ENCODE measurements at regions not wholly inside any gene's neighbourhood (a gene's known extent, or its start where the extent isn't known, plus 50 kb on each side); places are given as distances from the start of the nearest gene placed in this dataset.

DNA sequence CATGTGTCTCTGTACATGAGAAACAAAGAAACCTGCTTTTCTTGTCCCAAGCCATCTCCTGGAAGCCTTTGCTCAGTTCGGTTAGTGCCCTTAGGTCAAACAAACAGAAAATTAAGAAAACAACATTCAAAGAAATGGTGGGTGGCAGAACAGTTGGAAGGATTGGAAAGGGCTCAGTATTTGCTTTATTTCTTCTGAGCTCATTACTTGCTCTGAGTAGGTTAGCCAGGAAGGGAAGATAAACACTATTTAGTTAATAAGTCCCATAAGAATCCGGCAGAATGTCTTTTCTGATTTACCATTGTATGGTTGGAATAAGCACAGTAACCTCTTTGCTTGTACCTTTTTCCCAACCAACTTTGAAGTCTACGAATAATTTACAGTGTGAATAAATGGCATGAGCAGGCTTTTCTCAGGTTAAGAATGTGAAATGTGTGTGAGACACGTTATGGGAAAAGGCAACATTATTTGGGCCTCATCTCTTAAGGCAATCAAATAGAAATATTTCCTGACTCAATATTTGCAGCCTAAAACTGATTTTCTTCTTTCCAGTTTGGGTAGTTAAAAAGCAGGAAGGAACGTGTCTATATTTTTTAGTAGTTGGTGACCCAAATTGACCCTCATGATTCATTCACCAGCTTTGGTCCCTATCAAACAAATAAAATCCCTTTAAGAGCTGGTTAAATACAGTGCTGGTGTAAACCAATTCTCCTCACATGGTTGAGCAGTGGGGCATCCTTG, 158.5 kb downstream of the DKK1 start:
- Mint-ChIP-seq H3K4me1 (no peaks in the 10 kb centered on the region), H3K36me3 (ENCODE audit: low read depth) (no peaks in the 10 kb centered on the region), H3K4me3 (no peak overlapping the region), H3K27me3 (ENCODE audit: insufficient read depth) (no peaks in the 10 kb centered on the region), H3K9me3 (no peaks in the 10 kb centered on the region), H3K27ac (no peak overlapping the region)
- no peak overlapping the region for H3K27ac ChIP-seq (ENCODE audit: low read depth, low read length)
- WGBS, 2 experiments (ENCODE audit: insufficient coverage in 1 of 2, insufficient read length in 1 of 2) = 96 to 100% methylated on average over 1 to 5 of the region's 5 CpGs
- DNase-seq = no peak
- no peak overlapping the region for H3K9ac ChIP-seq (ENCODE audit: extremely low read depth, low read length, poor library complexity, severe bottlenecking)
- TF ChIP-seq CTCF (conservative IDR thresholded peaks at IDR 0.05) = no peak
- H3K27me3 ChIP-seq (ENCODE audit: control insufficient read depth, insufficient read depth, low read length, poor library complexity, severe bottlenecking) = no peaks in the 10 kb centered on the region
- no peaks in the 10 kb centered on the region for H3K36me3 ChIP-seq (ENCODE audit: control insufficient read depth, insufficient read depth, low read length)
- H3K9me3 ChIP-seq (ENCODE audit: control insufficient read depth, low read length) = peaks cover 9% of the 10 kb centered on the region
- H3K4me3 ChIP-seq (ENCODE audit: low read length) = no peak overlapping the region
- no peaks in the 10 kb centered on the region for H3K4me1 ChIP-seq (ENCODE audit: control insufficient read depth, insufficient read depth, low read length)

GRCh38 chr10:52474265-52474664, 160.2 kb downstream of the DKK1 start:
- Mint-ChIP-seq H3K4me3 (no peak overlapping the region), H3K4me1 (no peaks in the 10 kb centered on the region), H3K27me3 (ENCODE audit: insufficient read depth) (no peaks in the 10 kb centered on the region), H3K9me3 (no peaks in the 10 kb centered on the region), H3K27ac (no peak overlapping the region), H3K36me3 (ENCODE audit: low read depth) (no peaks in the 10 kb centered on the region)
- Histone ChIP-seq H3K27me3 (ENCODE audit: control insufficient read depth, insufficient read depth, low read length, poor library complexity, severe bottlenecking) (no peaks in the 10 kb centered on the region), H3K36me3 (ENCODE audit: control insufficient read depth, insufficient read depth, low read length) (no peaks in the 10 kb centered on the region), H3K9ac (ENCODE audit: extremely low read depth, low read length, poor library complexity, severe bottlenecking) (no peak overlapping the region), H3K27ac (ENCODE audit: low read depth, low read length) (no peak overlapping the region), H3K4me3 (ENCODE audit: low read length) (no peak overlapping the region), H3K9me3 (ENCODE audit: control insufficient read depth, low read length) (peaks cover 9% of the 10 kb centered on the region), H3K4me1 (ENCODE audit: control insufficient read depth, insufficient read depth, low read length) (no peaks in the 10 kb centered on the region)
- no peak for DNase-seq
- WGBS, 2 experiments (ENCODE audit: insufficient coverage in 1 of 2, insufficient read length in 1 of 2) = 83 to 100% methylated on average over 1 of the region's 2 CpGs
- no peak for TF ChIP-seq CTCF (conservative IDR thresholded peaks at IDR 0.05)

GRCh38 chr10:52477305-52477704, 163.2 kb downstream of the DKK1 start:
- no peak overlapping the region for H3K9ac ChIP-seq (ENCODE audit: extremely low read depth, low read length, poor library complexity, severe bottlenecking)
- no peaks in the 10 kb centered on the region for H3K27me3 Mint-ChIP-seq (ENCODE audit: insufficient read depth)
- no peak for DNase-seq
- TF ChIP-seq CTCF (conservative IDR thresholded peaks at IDR 0.05) = no peak
- H3K36me3 ChIP-seq (ENCODE audit: control insufficient read depth, insufficient read depth, low read length) = no peaks in the 10 kb centered on the region
- no peaks in the 10 kb centered on the region for H3K4me1 ChIP-seq (ENCODE audit: control insufficient read depth, insufficient read depth, low read length)
- no peaks in the 10 kb centered on the region for H3K27me3 ChIP-seq (ENCODE audit: control insufficient read depth, insufficient read depth, low read length, poor library complexity, severe bottlenecking)
- no peaks in the 10 kb centered on the region for H3K9me3 ChIP-seq (ENCODE audit: control insufficient read depth, low read length)
- no peaks in the 10 kb centered on the region for H3K9me3 Mint-ChIP-seq
- H3K27ac ChIP-seq (ENCODE audit: low read depth, low read length) = no peak overlapping the region
- 95% methylated on average over 4 of the region's 4 CpGs; no CpG with 5 or more reads in 1 of the 2 experiments for WGBS, 2 experiments (ENCODE audit: insufficient coverage in 1 of 2, insufficient read length in 1 of 2)
- H3K4me1 Mint-ChIP-seq = peaks cover 6% of the 10 kb centered on the region
- H3K36me3 Mint-ChIP-seq (ENCODE audit: low read depth) = no peaks in the 10 kb centered on the region
- H3K27ac Mint-ChIP-seq = no peak overlapping the region
- H3K4me3 Mint-ChIP-seq = no peak overlapping the region
- H3K4me3 ChIP-seq (ENCODE audit: low read length) = no peak overlapping the region
